ENCODE measurements at regions not wholly inside any gene's neighbourhood (a gene's known extent, or its start where the extent isn't known, plus 50 kb on each side); places are given as distances from the start of the nearest gene placed in this dataset.
"Not testable (repeated sequence)": the region's sequence is repeated elsewhere in the genome, so short reads cannot be mapped to it uniquely, and the experiment has no call there.

DNA sequence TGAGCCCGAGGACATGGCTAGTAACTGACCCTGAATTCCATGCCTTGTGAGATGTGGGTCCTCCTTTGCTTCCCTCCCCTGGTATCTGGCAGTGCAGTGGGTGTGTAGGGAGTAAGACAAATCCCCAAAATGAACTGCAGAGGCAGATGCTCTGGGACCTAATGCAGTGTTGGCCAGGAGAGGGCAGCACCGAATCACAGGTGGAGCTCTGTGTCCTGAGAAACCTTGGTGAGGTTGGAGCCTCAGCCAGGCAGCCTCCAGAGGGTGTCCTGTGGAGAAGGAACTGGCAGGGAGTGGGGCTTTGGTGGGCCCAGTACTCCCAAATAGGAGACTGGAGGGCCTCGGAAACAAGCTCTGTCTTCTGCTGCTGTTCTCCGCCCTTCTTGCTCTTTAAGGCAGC, 209.9 kb downstream of the CCNG2 start:
- FAIRE-seq: peak; percentile 78
- intact Hi-C loops (cut with micrococcal nuclease): loop anchor here (5.0 kb wide), 1 partner anchor 330 kb away; no protein-coding TSS in a partner anchor
- TF ChIP-seq, protein P1, sequence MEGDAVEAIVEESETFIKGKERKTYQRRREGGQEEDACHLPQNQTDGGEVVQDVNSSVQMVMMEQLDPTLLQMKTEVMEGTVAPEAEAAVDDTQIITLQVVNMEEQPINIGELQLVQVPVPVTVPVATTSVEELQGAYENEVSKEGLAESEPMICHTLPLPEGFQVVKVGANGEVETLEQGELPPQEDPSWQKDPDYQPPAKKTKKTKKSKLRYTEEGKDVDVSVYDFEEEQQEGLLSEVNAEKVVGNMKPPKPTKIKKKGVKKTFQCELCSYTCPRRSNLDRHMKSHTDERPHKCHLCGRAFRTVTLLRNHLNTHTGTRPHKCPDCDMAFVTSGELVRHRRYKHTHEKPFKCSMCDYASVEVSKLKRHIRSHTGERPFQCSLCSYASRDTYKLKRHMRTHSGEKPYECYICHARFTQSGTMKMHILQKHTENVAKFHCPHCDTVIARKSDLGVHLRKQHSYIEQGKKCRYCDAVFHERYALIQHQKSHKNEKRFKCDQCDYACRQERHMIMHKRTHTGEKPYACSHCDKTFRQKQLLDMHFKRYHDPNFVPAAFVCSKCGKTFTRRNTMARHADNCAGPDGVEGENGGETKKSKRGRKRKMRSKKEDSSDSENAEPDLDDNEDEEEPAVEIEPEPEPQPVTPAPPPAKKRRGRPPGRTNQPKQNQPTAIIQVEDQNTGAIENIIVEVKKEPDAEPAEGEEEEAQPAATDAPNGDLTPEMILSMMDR (IDR thresholded peaks at IDR 0.05; ENCODE audit: extremely low read depth in 1 of 2, insufficient read depth in 1 of 2, low read depth in 1 of 2, low read length in 2 of 2): peak in 1 of 2 donors; percentile 14

DNA sequence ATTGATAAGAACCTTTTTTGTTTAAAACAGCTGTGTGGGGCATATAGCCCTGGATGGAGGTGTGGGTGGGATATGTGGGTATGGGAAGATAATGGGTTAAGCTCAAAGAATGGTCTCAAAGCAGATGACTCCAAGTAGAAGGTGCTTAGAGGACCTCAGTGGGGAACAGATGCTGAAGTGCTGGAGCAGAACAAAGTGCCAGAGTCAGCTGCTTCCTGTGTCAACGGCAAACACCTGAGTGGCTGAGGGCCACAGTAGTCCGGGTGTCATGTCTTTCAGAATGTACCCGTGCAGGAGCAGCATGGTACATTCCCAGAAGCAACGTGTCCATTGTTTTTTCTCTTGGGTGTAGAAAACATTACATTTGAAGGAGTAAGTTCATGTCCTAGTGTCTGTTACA, 210.6 kb downstream of the CCNG2 start:
- no peaks in the 10 kb centered on the region for H3K9me3 ChIP-seq (replicated peaks; ENCODE audit: control insufficient read depth, insufficient read depth, low read length)
- dilution Hi-C loops (cut with MboI; ENCODE audit: extremely low pct_ligation_motif_present, low sequenced_read_pairs) (no loop called here), intact Hi-C loops (cut with micrococcal nuclease) (loop anchor here (5.0 kb wide), 1 partner anchor 330 kb away; no protein-coding TSS in a partner anchor)
- BruUV-seq (replicated peaks): no TSS peak
- DNase-seq (ENCODE audit: low read depth, low spot score) (no peak), FAIRE-seq (no peak)
- no peaks in the 10 kb centered on the region for H3K9me1 ChIP-seq (replicated peaks; ENCODE audit: control insufficient read depth, extremely low read depth, insufficient read depth, low read length)
- H3K4me2 ChIP-seq (ENCODE audit: insufficient read depth, low read length): no peak overlapping the region
- ChIA-PET CTCF (interaction anchor here (1.3 to 5.3 kb wide), 2 partner anchors 10 to 13 kb away, joined by 4 to 37 read pairs; no protein-coding TSS in a partner anchor), POLR2A (no interaction called here)
- peaks cover 0 to under 1% of the 10 kb centered on the region in 2 experiments for H3K27me3 ChIP-seq (ENCODE audit: control insufficient read depth in 2 of 2, insufficient read depth in 2 of 2, low read length in 2 of 2)
- H3K9ac ChIP-seq (replicated peaks; ENCODE audit: extremely low read depth, insufficient read depth, low read length): no peak overlapping the region
- H3K36me3 ChIP-seq (ENCODE audit: control insufficient read depth in 2 of 2, extremely low read depth in 1 of 2, insufficient read depth in 2 of 2, low read length in 2 of 2): no peaks in the 10 kb centered on the region
- no peak overlapping the region for H2AFZ ChIP-seq (ENCODE audit: low read depth, low read length)
- no peaks in the 10 kb centered on the region for H3K79me2 ChIP-seq (ENCODE audit: control insufficient read depth, insufficient read depth, low read length)
- no peaks in the 10 kb centered on the region for H3K4me1 ChIP-seq (ENCODE audit: control insufficient read depth, extremely low read depth, insufficient read depth, low read length)
- TF ChIP-seq JUN (IDR thresholded peaks at IDR 0.05; ENCODE audit: borderline replicate concordance, insufficient read depth, insufficient read length, low read depth) (no peak), FOS (IDR thresholded peaks at IDR 0.05; ENCODE audit: borderline replicate concordance, insufficient read depth, low read length) (no peak), EZH2 (IDR thresholded peaks at IDR 0.05; ENCODE audit: borderline replicate concordance, low read depth, low read length, severe bottlenecking) (no peak), POLR2A (IDR thresholded peaks at IDR 0.05; ENCODE audit: low read depth, low read length) (no peak)
- TF ChIP-seq, protein P1 (IDR thresholded peaks at IDR 0.05; ENCODE audit: extremely low read depth in 1 of 2, insufficient read depth in 1 of 2, low read depth in 1 of 2, low read length in 2 of 2): no peak
- no peak overlapping the region for H3K27ac ChIP-seq (ENCODE audit: insufficient read depth, low read depth, low read length)
- no peaks in the 10 kb centered on the region for H4K20me1 ChIP-seq (replicated peaks; ENCODE audit: control insufficient read depth, extremely low read depth, insufficient read depth, low read length)
- no peak overlapping the region for H3K4me3 ChIP-seq (replicated peaks in 1 of 3; ENCODE audit: insufficient read depth in 1 of 3, low read depth in 1 of 3, low read length in 3 of 3)

More for the DNA sequence above, 209.9 kb downstream of the CCNG2 start:
- H3K4me3 ChIP-seq (replicated peaks in 1 of 3; ENCODE audit: insufficient read depth in 1 of 3, low read depth in 1 of 3, low read length in 3 of 3); H3K27me3 ChIP-seq (ENCODE audit: control insufficient read depth in 2 of 2, insufficient read depth in 2 of 2, low read length in 2 of 2); H3K36me3 ChIP-seq (ENCODE audit: control insufficient read depth in 2 of 2, extremely low read depth in 1 of 2, insufficient read depth in 2 of 2, low read length in 2 of 2); BruUV-seq (replicated peaks); H3K4me2 ChIP-seq (ENCODE audit: insufficient read depth, low read length); H3K9ac ChIP-seq (replicated peaks; ENCODE audit: extremely low read depth, insufficient read depth, low read length); H3K9me1 ChIP-seq (replicated peaks; ENCODE audit: control insufficient read depth, extremely low read depth, insufficient read depth, low read length); dilution Hi-C loops (cut with MboI; ENCODE audit: extremely low pct_ligation_motif_present, low sequenced_read_pairs); H4K20me1 ChIP-seq (replicated peaks; ENCODE audit: control insufficient read depth, extremely low read depth, insufficient read depth, low read length); H3K4me1 ChIP-seq (ENCODE audit: control insufficient read depth, extremely low read depth, insufficient read depth, low read length); H3K27ac ChIP-seq (ENCODE audit: insufficient read depth, low read depth, low read length); POLR2A ChIA-PET; H2AFZ ChIP-seq (ENCODE audit: low read depth, low read length); DNase-seq (ENCODE audit: low read depth, low spot score); H3K79me2 ChIP-seq (ENCODE audit: control insufficient read depth, insufficient read depth, low read length); H3K9me3 ChIP-seq (replicated peaks; ENCODE audit: control insufficient read depth, insufficient read depth, low read length): not testable (repeated sequence)
- CTCF ChIA-PET: interaction anchor here (0.7 to 1.6 kb wide), 10 partner anchors 9 to 332 kb away, joined by 3 to 13 read pairs (median 4); no protein-coding TSS in a partner anchor

Data from endothelial cell of umbilical vein (primary cell).